ENCODE measurements at regions not wholly inside any gene's neighbourhood (a gene's known extent, or its start where the extent isn't known, plus 50 kb on each side); places are given as distances from the start of the nearest gene placed in this dataset.

GRCh38 chrX:87236830-87237440 lies 280.7 kb upstream of the KLHL4 start:
- no peak for DNase-seq (ENCODE audit: extremely low read depth in 1 of 11, low read depth in 9 of 11, low spot score in 4 of 11)

- no peak for DNase-seq (ENCODE audit: extremely low read depth in 1 of 11, low read depth in 9 of 11, low spot score in 4 of 11)
Measured at GRCh38 chrX:87265518-87265917, 252.1 kb upstream of the KLHL4 start.

- no peak for DNase-seq (ENCODE audit: extremely low read depth in 1 of 11, low read depth in 9 of 11, low spot score in 4 of 11)
Measured at GRCh38 chrX:87272491-87272890, 245.1 kb upstream of the KLHL4 start.

- DNase-seq (ENCODE audit: extremely low read depth in 1 of 11, low read depth in 9 of 11, low spot score in 4 of 11): peak in 7 of 11 donors; percentile 0 to 8 (median 3)
Measured at GRCh38 chrX:87299563-87300160, 217.9 kb upstream of the KLHL4 start.

GRCh38 chrX:87310780-87311179 lies 206.8 kb upstream of the KLHL4 start:
- DNase-seq (ENCODE audit: extremely low read depth in 1 of 11, low read depth in 9 of 11, low spot score in 4 of 11): no peak

- DNase-seq (ENCODE audit: extremely low read depth in 1 of 11, low read depth in 9 of 11, low spot score in 4 of 11): no peak
Measured at GRCh38 chrX:87327267-87327666, 190.3 kb upstream of the KLHL4 start.

GRCh38 chrX:87337267-87337666 lies 180.3 kb upstream of the KLHL4 start:
- DNase-seq (ENCODE audit: extremely low read depth in 1 of 11, low read depth in 9 of 11, low spot score in 4 of 11): no peak

GRCh38 chrX:87338510-87338909 lies 179.1 kb upstream of the KLHL4 start:
- DNase-seq (ENCODE audit: extremely low read depth in 1 of 11, low read depth in 9 of 11, low spot score in 4 of 11): peak in 7 of 11 donors; percentile 0 to 24 (median 2)

GRCh38 chrX:87370865-87371264 lies 146.7 kb upstream of the KLHL4 start:
- DNase-seq (ENCODE audit: extremely low read depth in 1 of 11, low read depth in 9 of 11, low spot score in 4 of 11): no peak

GRCh38 chrX:87374324-87374723 lies 143.3 kb upstream of the KLHL4 start:
- no peak for DNase-seq (ENCODE audit: extremely low read depth in 1 of 11, low read depth in 9 of 11, low spot score in 4 of 11)

- DNase-seq (ENCODE audit: extremely low read depth in 1 of 11, low read depth in 9 of 11, low spot score in 4 of 11): no peak
Measured at GRCh38 chrX:87376896-87377295, 140.7 kb upstream of the KLHL4 start.

- DNase-seq (ENCODE audit: extremely low read depth in 1 of 11, low read depth in 9 of 11, low spot score in 4 of 11): no peak
Measured at GRCh38 chrX:87388381-87388780, 129.2 kb upstream of the KLHL4 start.

GRCh38 chrX:87391742-87392141 lies 125.9 kb upstream of the KLHL4 start:
- DNase-seq (ENCODE audit: extremely low read depth in 1 of 11, low read depth in 9 of 11, low spot score in 4 of 11): no peak

- no peak for DNase-seq (ENCODE audit: extremely low read depth in 1 of 11, low read depth in 9 of 11, low spot score in 4 of 11)
Measured at GRCh38 chrX:87392369-87392768, 125.2 kb upstream of the KLHL4 start.

GRCh38 chrX:87397103-87397886 lies 120.3 kb upstream of the KLHL4 start:
- no peak for DNase-seq (ENCODE audit: extremely low read depth in 1 of 11, low read depth in 9 of 11, low spot score in 4 of 11)

GRCh38 chrX:87402256-87402655 lies 115.3 kb upstream of the KLHL4 start:
- DNase-seq (ENCODE audit: extremely low read depth in 1 of 11, low read depth in 9 of 11, low spot score in 4 of 11): no peak

- DNase-seq (ENCODE audit: extremely low read depth in 1 of 11, low read depth in 9 of 11, low spot score in 4 of 11): no peak
Measured at GRCh38 chrX:87403551-87403950, 114.1 kb upstream of the KLHL4 start.

GRCh38 chrX:87409113-87409841 lies 108.3 kb upstream of the KLHL4 start:
- DNase-seq (ENCODE audit: extremely low read depth in 1 of 11, low read depth in 9 of 11, low spot score in 4 of 11): peak; percentile 13 to 59 (median 28)

- no peak for DNase-seq (ENCODE audit: extremely low read depth in 1 of 11, low read depth in 9 of 11, low spot score in 4 of 11)
Measured at GRCh38 chrX:87425618-87426017, 92.0 kb upstream of the KLHL4 start.

GRCh38 chrX:87434618-87435017 lies 83.0 kb upstream of the KLHL4 start:
- no peak for DNase-seq (ENCODE audit: extremely low read depth in 1 of 11, low read depth in 9 of 11, low spot score in 4 of 11)

Measured in renal cortex interstitium (tissue), 11 donors.